CD14-positive monocyte (primary cell): ENCODE measurements at regions not wholly inside any gene's neighbourhood (a gene's known extent, or its start where the extent isn't known, plus 50 kb on each side); places are given as distances from the start of the nearest gene placed in this dataset.

Experiments used
- DNase-seq, 3 donors: peaks; one replicate each; pipeline ENCODE4 v3.0.0-alpha.2; 2011 to 2022
- H2AFZ ChIP-seq: 2 replicates; pipeline ENCODE4 v1.6.0; 2012; ENCODE audit warnings: mild to moderate bottlenecking, low read depth, low read length, inconsistent platforms; ENCODE audit not compliant: insufficient read depth, poor library complexity, severe bottlenecking
- H3K27ac ChIP-seq, 2 donors: 1 replicate in 1 of 2; 2 replicates in 1 of 2; pipeline ENCODE4 v1.5.1; 2012 to 2013; ENCODE audit warnings: low read length in 2 of 2, control low read depth in 1 of 2, inconsistent platforms in 1 of 2, low read depth in 1 of 2, mild to moderate bottlenecking in 1 of 2
- H3K27me3 ChIP-seq, 2 donors: one replicate each; pipeline versions ENCODE4 v1.6.0 to v1.6.1; 2011 to 2013; ENCODE audit warnings: low read length in 2 of 2; ENCODE audit not compliant: control insufficient read depth in 2 of 2, insufficient read depth in 2 of 2
- H3K36me3 ChIP-seq, 2 donors: replicated peaks in 1 of 2; 1 replicate in 1 of 2; 2 replicates in 1 of 2; pipeline versions ENCODE4 v1.5.1 to v1.6.1; 2012 to 2013; ENCODE audit warnings: low read length in 2 of 2, control low read depth in 1 of 2, inconsistent platforms in 1 of 2, mild to moderate bottlenecking in 1 of 2; ENCODE audit not compliant: insufficient read depth in 2 of 2, control insufficient read depth in 1 of 2
- H3K4me1 ChIP-seq, 2 donors: 1 replicate in 1 of 2; 2 replicates in 1 of 2; pipeline versions ENCODE4 v1.5.1 to v1.6.1; 2012 to 2013; ENCODE audit warnings: low read length in 2 of 2, control low read depth in 1 of 2, inconsistent platforms in 1 of 2, mild to moderate bottlenecking in 1 of 2, moderate library complexity in 1 of 2; ENCODE audit not compliant: insufficient read depth in 2 of 2, control insufficient read depth in 1 of 2
- H3K4me2 ChIP-seq: replicated peaks from 2 replicates; pipeline ENCODE3; 2012; ENCODE audit warnings: low read length, moderate library complexity, mild to moderate bottlenecking; ENCODE audit not compliant: poor library complexity, severe bottlenecking; ENCODE audit errors: extremely low read depth
- H3K4me3 ChIP-seq, 3 experiments: fragments of 200-600 bp in 1 of 3; sonication (generic) in 1 of 3; replicated peaks in 1 of 3; 1 replicate in 2 of 3; 2 replicates in 1 of 3; pipeline ENCODE4 v1.5.1; 2011 to 2013; ENCODE audit warnings: low read length in 3 of 3, mild to moderate bottlenecking in 3 of 3, control low read depth in 2 of 3, low read depth in 2 of 3, inconsistent platforms in 1 of 3, moderate library complexity in 1 of 3
- H3K79me2 ChIP-seq: 2 replicates; pipeline ENCODE4 v1.6.0; 2012; ENCODE audit warnings: mild to moderate bottlenecking, control low read depth, inconsistent platforms, low read length, moderate library complexity; ENCODE audit not compliant: insufficient read depth
- H3K9ac ChIP-seq: 2 replicates; pipeline ENCODE4 v1.6.0; 2017; ENCODE audit warnings: low read length, mild to moderate bottlenecking; ENCODE audit not compliant: insufficient read depth, poor library complexity, severe bottlenecking
- H3K9me3 ChIP-seq, 2 donors: replicated peaks in 1 of 2; 1 replicate in 1 of 2; 2 replicates in 1 of 2; pipeline versions ENCODE4 v1.5.1 to v1.6.1; 2012 to 2013; ENCODE audit warnings: low read length in 2 of 2, control low read depth in 1 of 2; ENCODE audit not compliant: control insufficient read depth in 1 of 2, insufficient read depth in 1 of 2
- H4K20me1 ChIP-seq: 2 replicates; pipeline ENCODE4 v1.6.0; 2012; ENCODE audit warnings: mild to moderate bottlenecking, low read length, control low read depth, moderate library complexity; ENCODE audit not compliant: insufficient read depth
- H3K27ac Mint-ChIP-seq, 7 donors: one replicate each; pipeline ENCODE4 v1.8.0; 2020; ENCODE audit warnings: mild to moderate bottlenecking in 7 of 7, mixed read lengths in 7 of 7, moderate library complexity in 6 of 7, inconsistent platforms in 2 of 7
- H3K27me3 Mint-ChIP-seq, 3 donors: one replicate each; pipeline ENCODE4 v1.8.0; 2021 to 2022; ENCODE audit warnings: low read depth in 3 of 3, mild to moderate bottlenecking in 3 of 3, mixed read lengths in 3 of 3, moderate library complexity in 3 of 3, inconsistent platforms in 1 of 3
- H3K36me3 Mint-ChIP-seq, 2 donors: one replicate each; pipeline ENCODE4 v1.8.0; 2020; ENCODE audit warnings: mixed read lengths in 2 of 2, inconsistent platforms in 1 of 2, mild to moderate bottlenecking in 1 of 2
- H3K4me1 Mint-ChIP-seq: one replicate; pipeline ENCODE4 v1.8.0; 2020; ENCODE audit warnings: mild to moderate bottlenecking, mixed read lengths
- H3K4me3 Mint-ChIP-seq, 2 donors: one replicate each; pipeline ENCODE4 v1.8.0; 2020; ENCODE audit warnings: mild to moderate bottlenecking in 2 of 2, mixed read lengths in 2 of 2, moderate library complexity in 1 of 2
- H3K9me3 Mint-ChIP-seq, 7 donors: one replicate each; pipeline ENCODE4 v1.8.0; 2020 to 2022; ENCODE audit warnings: mixed read lengths in 7 of 7, mild to moderate bottlenecking in 6 of 7, moderate library complexity in 6 of 7, inconsistent platforms in 2 of 7
- WGBS: methylation state at CpG from one replicate; pipeline ENCODE4 v1.1.5; 2013; ENCODE audit warnings: missing lambda C conversion rate; ENCODE audit not compliant: insufficient coverage; 5-methylcytosine and 5-hydroxymethylcytosine counted together
- intact Hi-C, 2 donors: fragments of 100-400 bp; cut with micrococcal nuclease; formaldehyde crosslinking; loops; one replicate each; pipeline versions ENCODE4 v1.15.0 to v1.15.1; 2023
- TF ChIP-seq, protein P1 (sequence below): fragments of 200-600 bp; IDR thresholded peaks from one replicate; pipeline ENCODE4 v1.8.0; 2022; ENCODE audit warnings: antibody characterized with exemption, mild to moderate bottlenecking

DNA sequence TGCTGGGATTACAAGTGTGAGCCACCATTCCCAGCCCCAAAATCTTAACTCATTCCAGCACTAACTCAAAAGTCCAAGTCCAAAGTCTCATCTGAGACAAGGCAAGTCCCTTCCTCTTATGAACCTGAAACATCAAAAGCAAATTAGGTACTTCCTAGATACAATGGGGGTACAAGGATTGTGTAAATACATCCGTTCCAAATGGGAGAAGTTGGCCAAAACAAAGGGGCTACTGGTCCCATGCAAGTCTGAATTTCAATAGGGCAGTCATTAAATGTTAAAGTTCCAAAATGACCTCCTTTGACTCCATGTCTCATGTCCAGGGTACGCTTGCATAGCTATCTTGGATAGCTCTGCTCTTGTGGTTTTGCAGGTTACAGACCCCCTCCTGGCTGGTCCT, 94.7 kb upstream of the PPM1H start:
- Histone ChIP-seq H3K4me2 (no peak overlapping the region), H4K20me1 (no peaks in the 10 kb centered on the region), H3K9me3 (no peaks in the 10 kb centered on the region), H3K27me3 (no peaks in the 10 kb centered on the region), H2AFZ (no peak overlapping the region), H3K4me1 (no peaks in the 10 kb centered on the region), H3K4me3 (no peak overlapping the region), H3K9ac (no peak overlapping the region), H3K79me2 (no peaks in the 10 kb centered on the region), H3K36me3 (no peaks in the 10 kb centered on the region), H3K27ac (no peak overlapping the region)
- H3K27ac Mint-ChIP-seq = no peak overlapping the region
- H3K27me3 Mint-ChIP-seq = peaks cover 0 to 4% (median 0%) of the 10 kb centered on the region in 3 donors
- intact Hi-C loops = no loop called here
- TF ChIP-seq, protein P1, sequence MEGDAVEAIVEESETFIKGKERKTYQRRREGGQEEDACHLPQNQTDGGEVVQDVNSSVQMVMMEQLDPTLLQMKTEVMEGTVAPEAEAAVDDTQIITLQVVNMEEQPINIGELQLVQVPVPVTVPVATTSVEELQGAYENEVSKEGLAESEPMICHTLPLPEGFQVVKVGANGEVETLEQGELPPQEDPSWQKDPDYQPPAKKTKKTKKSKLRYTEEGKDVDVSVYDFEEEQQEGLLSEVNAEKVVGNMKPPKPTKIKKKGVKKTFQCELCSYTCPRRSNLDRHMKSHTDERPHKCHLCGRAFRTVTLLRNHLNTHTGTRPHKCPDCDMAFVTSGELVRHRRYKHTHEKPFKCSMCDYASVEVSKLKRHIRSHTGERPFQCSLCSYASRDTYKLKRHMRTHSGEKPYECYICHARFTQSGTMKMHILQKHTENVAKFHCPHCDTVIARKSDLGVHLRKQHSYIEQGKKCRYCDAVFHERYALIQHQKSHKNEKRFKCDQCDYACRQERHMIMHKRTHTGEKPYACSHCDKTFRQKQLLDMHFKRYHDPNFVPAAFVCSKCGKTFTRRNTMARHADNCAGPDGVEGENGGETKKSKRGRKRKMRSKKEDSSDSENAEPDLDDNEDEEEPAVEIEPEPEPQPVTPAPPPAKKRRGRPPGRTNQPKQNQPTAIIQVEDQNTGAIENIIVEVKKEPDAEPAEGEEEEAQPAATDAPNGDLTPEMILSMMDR = no peak
- H3K36me3 Mint-ChIP-seq = no peaks in the 10 kb centered on the region
- DNase-seq = no peak
- H3K9me3 Mint-ChIP-seq = peaks cover 0 to 10% (median 4%) of the 10 kb centered on the region in 7 donors
- H3K4me1 Mint-ChIP-seq = no peaks in the 10 kb centered on the region
- no CpG with 5 or more reads among the region's 2 CpGs for WGBS
- no peak overlapping the region for H3K4me3 Mint-ChIP-seq

DNA sequence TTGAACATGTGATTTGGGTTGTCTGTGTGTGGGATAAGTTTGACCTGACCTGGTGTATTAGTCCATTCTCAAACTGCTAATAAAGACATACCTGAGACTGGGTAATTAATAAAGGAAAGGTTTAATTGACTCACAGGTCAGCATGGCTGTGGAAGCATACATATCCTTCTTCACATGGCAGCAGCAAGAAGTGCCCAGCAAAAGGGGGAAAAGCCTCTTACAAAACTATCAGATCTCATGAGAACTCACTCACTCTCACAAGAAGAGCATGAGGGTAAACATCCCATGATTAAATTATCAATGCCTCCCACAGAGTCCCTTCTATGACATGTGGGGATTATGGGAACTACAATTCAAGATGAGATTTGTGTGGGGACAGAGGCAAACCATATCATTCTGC, 94.0 kb upstream of the PPM1H start:
- Histone ChIP-seq H3K9me3 (no peaks in the 10 kb centered on the region), H4K20me1 (no peaks in the 10 kb centered on the region), H3K9ac (no peak overlapping the region), H3K4me3 (no peak overlapping the region), H2AFZ (no peak overlapping the region), H3K4me2 (no peak overlapping the region), H3K27ac (no peak overlapping the region), H3K79me2 (no peaks in the 10 kb centered on the region), H3K27me3 (no peaks in the 10 kb centered on the region), H3K4me1 (no peaks in the 10 kb centered on the region), H3K36me3 (no peaks in the 10 kb centered on the region)
- H3K9me3 Mint-ChIP-seq = peaks cover 0 to 10% (median 4%) of the 10 kb centered on the region in 7 donors
- no peaks in the 10 kb centered on the region for H3K36me3 Mint-ChIP-seq
- H3K27ac Mint-ChIP-seq = no peak overlapping the region
- no peak overlapping the region for H3K4me3 Mint-ChIP-seq
- H3K4me1 Mint-ChIP-seq = no peaks in the 10 kb centered on the region
- DNase-seq = no peak
- TF ChIP-seq, protein P1 = no peak
- peaks cover 0 to 4% (median 0%) of the 10 kb centered on the region in 3 donors for H3K27me3 Mint-ChIP-seq
- intact Hi-C loops = no loop called here
